HG03457 (cell line): ENCODE measurements at regions not wholly inside any gene's neighbourhood (a gene's known extent, or its start where the extent isn't known, plus 50 kb on each side); places are given as distances from the start of the nearest gene placed in this dataset.

Experiments
- ATAC-seq: cut with Tn5 transposase; IDR thresholded peaks from one replicate; pipeline ENCODE4 v1.9.1; 2021; ENCODE audit warnings: moderate number of reproducible peaks; ENCODE audit not compliant: unreplicated experiment

DNA sequence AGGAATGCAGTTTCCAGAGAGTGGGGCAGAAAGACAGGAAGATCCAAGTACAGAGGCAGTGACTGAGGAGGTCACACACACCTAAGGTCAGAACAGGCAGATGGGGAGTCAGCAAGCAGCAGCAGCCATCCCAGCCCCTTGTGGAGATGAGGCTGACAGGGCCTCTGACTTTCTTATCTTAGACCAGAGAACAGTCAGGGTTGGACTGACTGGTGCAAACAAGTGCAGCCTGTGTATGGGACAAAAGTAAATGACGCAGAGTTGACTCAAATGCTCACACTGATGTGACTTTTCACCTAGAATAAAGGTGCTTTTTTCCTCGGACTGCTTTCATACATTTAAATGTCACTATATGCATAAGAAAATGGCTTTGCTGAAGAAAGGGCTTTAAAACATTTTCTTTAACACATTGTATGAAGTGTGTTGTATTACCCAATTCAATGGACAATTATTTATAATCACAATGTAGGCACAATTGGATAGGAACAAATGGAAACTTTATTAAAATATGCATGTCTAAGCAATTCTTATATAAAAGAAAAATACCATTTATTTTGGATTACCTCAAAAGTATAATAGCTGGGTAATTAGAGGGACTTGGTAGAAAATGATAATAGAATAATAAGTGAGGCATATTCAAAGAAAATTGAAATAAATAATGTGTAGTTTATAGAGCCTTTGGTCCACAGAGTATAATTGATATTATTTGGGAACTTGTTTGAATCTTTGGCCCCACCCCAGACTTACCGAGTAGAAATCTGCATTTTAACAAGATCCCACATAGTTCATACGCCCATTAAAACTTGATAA lies 1321.5 kb upstream of the CELF4 start:
- no peak for ATAC-seq

DNA sequence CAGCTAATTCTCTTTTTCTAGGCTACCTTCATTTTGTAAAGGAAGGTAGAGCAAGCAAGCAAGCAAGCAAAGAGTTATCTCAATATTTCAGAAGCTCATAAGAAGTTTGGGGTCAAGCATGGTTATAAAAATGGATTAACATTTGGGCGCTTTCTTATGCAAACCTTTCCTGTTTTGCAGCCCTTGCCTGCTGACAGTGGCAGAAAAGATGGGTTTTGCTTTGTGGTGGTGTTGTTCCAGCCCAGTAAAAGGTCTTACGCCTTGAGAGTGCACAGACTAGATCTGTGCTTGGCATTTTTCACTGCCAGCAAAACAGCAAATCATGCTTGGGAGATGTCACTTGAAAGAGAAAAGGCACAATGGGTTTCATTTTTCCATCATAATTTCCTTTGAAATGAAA lies 1320.6 kb upstream of the CELF4 start:
- ATAC-seq = no peak

DNA sequence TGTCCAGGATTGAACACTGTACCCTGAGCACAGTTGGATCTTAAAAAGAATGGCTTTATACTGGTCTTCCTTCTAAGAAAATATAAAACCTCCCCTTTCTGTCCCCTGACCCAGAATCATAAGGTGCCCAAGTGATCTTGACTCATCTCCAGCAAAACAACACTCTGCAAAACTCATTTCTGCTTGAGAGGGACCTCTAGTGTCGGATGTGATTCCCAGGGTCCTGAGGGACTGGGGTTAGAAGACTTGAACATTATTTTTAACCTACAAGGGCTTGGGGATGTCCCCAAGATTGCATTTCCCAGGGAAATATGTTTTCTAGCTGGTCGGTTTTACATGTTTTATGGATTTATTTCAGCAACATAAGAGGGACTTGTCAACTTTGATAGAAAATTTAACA lies 1318.5 kb upstream of the CELF4 start:
- no peak for ATAC-seq

DNA sequence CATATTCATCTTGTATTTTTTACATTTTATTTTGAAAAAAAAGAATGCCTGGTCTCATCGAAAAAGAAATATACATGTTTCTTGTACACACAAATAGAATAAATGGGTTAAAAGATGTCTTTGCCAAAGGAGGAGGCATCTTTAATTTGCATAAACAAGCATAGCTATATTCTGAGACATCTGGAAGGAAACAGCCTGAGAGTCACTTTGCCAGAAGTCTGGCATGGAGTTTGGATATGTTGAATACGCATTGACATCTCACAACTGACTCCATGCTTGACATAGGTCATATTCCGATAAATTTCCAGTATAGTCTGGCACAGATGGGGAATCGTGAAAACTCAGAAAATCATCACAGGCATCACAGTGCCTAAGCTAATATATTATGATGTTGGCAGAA lies 1317.5 kb upstream of the CELF4 start:
- ATAC-seq = no peak

DNA sequence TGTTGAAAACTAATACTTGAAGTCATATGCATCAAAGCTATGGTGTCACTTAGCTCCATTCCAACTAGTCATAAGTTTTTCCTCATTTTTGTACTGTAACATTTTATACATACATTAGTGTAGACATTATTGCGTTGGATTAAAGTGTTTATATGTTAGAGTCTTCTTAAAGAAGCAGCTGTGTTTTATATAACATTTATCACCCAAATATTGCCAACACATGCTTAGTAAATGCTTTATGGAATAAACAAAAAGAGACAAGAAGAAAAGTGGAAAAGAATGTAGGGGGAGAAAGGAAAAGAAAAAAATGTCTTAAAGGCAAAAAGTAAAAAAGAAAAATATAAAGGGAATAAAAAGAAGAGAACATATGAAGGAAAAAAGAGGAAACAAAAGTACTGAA lies 1314.3 kb upstream of the CELF4 start:
- ATAC-seq = no peak

DNA sequence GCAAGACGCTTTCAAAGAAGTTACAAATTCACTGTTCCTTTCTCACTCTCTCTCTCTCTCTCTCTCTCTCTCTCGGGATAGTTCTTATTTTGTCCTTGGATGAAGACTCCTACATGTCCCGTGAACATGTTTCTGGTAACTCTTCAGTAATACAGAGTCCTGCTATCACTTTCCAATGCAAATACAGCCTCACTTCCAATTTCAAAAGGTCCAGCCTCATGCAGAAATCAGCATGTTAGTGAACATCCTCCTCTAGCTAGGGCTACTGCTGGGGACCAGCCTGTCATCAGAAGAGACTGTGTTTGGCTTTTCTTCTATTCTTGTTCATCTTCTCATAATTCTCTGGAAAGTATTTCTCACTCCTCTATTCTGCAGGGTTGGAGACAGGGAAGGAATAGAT lies 1306.7 kb upstream of the CELF4 start:
- no peak for ATAC-seq

DNA sequence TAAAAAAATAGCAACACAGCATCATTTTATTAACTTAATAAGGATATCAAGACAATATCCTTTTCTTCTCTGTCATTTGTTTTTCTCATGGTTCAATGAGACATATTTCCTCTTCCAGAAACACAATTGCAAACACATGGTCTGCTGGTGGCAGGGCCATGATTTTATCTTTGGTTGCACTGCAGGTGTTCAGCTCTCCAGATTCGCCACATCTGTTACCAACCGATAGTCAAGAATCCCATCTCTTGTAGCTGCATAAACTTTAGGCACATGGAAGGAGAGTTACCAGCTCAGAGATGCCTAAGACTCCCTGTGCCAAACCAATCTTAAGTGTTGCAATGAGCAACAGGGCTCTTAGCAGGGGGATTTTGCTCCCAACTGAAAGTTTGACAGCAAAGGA lies 1303.2 kb upstream of the CELF4 start:
- no peak for ATAC-seq

DNA sequence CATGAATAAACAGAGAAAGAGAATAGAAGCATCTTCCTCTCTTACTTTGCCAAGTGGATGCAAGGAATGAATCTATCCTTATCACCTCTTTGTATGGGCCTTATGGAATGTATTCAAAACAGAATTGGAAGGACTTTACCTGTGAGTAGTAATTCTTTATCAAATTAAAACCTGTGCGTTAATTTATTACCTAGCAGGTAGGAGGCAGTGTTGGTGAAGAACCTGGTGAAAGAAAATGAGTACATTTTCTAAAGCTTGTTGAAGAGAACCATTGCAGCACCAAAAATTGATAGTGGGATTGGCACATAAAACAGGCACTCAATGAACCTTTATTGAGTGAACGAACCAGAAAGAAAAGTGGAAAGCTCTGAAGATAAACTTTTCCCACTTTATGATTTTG lies 1302.1 kb upstream of the CELF4 start:
- no peak for ATAC-seq

DNA sequence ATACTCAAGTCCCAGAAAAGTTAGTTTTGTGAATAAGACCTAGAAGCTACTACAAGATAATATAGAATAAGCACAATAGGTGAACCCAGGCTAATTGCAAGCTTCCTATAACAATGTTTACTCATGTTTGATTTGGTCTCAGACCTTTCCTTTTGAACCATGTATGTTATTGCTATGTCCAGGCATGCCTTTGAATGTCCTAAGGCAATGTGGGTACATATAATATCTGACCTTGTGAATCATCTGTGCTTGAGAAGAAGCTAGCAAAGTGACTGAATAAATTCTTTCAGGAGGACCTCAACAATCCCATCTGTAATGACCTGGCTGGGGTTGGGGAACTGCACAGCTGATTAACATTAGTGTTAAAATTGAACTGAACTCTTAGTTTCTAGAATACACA lies 1285.9 kb upstream of the CELF4 start:
- ATAC-seq = no peak

DNA sequence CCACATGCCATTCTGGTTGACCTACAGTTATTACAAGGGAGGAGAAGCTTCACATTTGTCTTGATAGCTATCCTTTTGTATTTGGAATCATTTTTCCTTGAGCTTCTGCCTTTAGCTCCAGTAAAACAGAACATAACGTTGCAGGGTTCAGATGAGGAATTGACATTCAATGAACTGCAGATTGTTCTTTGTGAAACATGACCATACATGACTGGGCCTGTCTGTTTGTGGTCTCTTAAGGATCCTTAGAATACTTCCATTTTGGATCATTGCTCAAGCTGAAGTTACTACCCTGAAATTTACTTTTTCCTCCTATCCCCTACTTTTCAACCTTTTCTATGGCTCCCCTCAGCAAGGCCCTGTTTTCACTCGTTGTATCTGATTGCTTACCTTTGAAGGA lies 1281.7 kb upstream of the CELF4 start:
- no peak for ATAC-seq

DNA sequence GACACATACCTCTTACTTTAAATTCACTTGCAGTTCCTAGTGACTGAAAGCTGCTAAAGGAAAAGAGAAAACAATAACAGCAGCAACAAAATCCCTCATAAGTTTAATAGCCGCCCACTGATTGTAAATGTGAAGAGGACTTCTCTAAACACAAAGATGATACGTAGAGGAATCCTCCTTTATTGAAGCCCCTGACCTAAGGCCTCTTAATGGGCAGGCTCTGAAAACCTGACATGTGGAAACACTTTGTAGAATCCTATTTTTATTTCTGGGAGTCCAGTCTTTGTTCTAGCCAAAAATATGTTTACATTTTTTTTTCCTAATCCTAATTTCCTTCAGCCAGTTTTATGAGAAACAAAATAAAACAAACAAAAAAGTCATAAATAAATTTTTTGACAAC lies 1277.7 kb upstream of the CELF4 start:
- no peak for ATAC-seq

DNA sequence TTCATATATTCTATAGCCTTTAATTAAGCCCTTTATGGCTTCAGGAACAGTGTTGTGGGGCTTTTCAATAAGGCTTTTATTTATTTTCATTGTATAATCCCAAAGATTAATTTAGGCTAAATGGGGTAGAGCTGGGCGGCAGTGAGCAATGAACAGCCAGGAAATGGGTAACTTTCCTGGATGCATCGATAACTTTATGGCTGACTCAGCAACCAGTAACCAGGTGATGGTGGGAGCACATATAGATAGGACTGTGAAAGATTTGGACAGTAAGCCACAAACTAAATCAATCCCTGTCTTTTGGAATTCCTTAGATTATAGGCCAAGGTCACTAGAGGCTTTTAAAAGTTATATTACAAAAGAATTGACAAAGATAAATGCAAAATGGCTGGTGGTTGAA lies 1260.6 kb upstream of the CELF4 start:
- ATAC-seq = no peak

DNA sequence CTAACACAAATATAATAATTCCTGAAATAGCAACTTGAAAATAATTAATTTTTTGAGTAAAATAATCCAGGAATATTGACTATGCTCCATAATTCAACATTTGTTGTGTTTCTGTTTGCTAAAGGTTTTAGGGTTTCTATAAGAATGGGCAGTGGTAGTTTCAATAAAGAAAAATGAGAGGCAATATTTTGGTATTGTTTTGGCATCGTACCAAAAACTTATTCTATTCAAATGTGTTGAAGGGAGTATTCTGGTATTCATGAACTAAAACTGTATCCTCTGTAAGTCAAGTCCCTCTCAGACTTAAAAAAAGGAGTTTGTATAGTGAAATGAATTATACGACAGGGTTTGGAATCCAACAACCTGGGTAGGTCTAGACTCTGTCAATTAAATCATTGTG lies 1245.6 kb upstream of the CELF4 start:
- ATAC-seq = no peak

DNA sequence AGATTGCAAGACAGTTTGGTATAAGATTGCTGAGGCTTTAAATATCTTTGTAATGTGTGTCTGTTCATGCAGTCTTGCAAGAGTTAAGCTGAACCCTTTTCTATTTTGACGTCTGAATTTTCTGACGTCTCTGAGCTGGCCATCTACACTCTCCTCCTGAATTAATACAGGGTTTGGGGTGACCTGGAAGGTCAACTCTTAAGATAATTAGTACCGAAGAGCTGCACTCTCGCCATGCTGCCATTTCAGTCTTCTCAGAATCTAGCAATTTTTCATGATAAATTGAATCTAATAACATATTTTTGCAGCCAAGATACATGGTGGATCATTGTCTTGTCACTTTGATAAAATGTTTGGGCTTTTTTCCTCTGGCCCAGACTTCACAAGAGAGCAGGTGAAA lies 1245.2 kb upstream of the CELF4 start:
- ATAC-seq = no peak

DNA sequence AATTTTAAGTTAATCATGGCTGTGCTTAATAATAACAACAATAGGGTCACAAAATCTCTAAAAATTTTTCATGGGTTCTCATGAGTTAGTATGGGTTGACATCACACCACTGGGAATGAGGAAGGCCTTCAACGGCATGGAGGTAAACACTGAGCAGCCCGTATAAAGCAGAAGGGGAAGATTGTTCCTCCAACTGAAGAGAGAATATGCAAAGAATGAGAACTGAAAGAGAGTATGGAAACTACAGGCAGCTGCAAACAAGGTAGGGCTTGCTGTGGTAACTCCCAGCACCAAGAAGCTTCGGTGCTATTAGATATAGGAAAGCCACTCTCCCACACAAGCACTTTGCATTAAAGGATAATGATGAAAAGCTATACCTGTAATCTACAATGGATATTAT lies 1242.3 kb upstream of the CELF4 start:
- no peak for ATAC-seq

DNA sequence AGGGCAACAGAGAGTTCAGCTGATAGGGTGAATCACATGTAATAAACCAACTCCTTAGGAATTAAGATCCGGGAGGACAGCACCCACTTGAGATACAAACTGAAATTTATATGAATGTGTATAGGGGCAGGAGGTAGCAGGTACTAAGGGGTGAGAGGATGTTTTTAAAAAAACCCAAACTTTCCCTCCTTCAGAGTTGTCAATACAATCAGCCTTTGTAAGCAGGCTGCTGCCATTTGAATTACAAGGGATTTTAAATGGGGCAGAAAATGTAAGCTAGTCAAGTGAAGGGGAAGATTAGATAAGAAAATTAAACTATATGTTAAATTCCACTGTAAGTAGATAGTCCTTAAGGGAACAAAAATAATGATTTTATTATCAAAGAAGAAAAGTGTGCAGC lies 1239.7 kb upstream of the CELF4 start:
- ATAC-seq = no peak

DNA sequence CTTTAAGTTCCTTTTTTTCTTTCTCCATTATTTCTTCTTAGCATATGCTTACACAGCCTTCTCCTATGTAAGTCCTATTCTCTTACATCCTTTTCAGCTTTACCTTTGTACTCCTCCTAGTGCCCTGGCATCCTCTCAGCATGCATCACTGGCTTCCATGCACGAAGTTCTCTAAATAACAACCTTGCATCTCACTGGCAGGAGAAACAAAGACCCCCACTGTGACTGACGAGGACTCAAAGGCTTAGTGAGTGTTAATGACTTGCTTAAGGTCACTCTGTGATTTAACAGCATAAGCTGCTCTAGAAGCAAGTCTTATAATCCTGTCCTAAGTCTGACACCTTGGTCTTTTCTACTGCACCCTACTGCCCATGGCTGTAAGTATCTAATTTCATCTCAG lies 1236.0 kb upstream of the CELF4 start:
- no peak for ATAC-seq

DNA sequence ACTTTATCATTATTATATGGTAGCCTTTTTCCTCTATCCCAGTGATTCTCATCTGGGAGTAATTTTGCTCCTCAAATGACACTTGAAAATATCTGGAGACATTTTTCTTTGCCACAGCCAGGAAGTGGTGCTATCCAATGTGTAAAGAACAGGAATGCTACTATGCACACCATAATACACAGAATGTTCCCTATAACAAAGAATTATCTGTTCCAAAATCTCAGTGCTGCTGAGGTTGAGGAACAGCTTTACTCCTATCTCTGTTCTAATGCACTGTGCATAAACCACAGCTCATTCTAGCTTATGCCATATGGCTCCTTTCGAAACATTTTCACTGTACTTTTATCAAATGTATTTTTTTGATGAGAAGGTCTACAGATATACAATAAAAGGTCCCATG lies 1231.2 kb upstream of the CELF4 start:
- ATAC-seq = no peak

DNA sequence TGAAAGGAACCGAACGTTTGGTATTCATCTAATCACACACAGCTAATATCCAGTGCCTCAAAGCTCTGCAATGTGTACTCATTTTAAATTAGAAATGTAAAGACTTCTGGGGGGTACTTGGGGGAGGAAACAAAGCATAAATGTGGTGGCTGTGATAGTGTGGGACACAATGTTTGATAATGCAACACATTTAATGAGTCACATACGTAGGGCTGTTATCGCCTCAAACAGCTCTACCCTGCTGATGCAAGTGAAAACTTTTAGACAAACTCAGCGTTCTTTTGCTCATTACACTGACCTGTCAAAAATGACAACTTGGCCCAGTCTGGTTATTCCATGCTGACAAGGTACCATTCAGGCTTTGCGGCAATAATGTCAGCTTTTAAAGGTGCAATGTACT lies 1227.1 kb upstream of the CELF4 start:
- no peak for ATAC-seq

DNA sequence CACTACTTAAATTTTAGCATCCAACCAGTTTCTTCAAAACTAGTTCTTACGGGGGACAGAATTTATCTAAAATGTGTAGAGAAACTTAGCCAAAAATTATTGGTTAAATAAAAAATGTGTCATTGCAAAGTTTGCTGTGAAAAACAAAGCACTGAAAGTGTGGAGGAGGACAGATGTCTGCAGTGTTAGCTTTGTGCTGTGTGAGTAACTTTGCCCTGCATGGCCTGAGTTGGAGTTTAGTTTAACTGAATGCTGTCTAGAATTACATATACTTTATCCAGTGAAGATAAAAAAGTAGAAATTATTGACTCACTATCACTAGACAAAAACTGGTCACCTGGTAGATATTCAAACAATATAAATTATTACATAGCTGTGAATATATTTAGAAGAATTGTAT lies 1225.2 kb upstream of the CELF4 start:
- no peak for ATAC-seq

DNA sequence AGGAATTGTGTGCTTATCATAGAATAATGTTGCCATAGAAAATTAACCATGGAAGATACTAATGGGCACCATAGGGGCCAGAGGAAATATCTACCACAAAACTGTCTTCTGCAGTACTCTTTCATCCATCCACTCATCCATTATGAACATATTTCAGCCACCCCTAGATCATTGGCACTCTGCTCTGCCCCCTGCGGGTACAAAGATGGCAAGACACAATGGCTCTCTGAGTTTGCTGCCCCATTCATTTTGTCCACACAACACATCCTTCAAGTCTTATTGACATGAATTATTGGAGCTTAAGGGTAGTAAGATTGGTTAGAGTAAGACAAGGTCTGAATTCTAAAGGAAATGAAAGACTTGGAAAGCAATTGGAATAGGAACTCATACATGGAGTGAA lies 1224.7 kb upstream of the CELF4 start:
- ATAC-seq = no peak

DNA sequence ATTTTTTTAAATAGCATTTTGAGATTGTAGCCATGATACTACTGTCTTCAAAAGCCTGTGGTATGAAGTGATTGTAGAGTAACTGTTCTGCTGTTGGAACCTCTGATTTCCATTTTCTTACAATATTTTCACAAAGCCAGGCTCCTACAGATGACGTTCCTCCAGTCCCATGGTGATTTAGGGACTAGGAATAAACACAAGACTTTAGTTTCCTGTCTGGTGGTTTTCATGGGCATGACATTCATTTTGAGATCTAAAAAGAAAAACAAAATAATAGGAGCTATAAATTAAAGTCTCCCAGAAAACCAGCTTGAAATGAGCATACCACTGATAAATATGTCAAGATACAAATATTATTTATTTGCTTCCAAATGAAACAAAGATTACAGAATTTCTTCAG lies 1223.5 kb upstream of the CELF4 start:
- ATAC-seq = no peak

DNA sequence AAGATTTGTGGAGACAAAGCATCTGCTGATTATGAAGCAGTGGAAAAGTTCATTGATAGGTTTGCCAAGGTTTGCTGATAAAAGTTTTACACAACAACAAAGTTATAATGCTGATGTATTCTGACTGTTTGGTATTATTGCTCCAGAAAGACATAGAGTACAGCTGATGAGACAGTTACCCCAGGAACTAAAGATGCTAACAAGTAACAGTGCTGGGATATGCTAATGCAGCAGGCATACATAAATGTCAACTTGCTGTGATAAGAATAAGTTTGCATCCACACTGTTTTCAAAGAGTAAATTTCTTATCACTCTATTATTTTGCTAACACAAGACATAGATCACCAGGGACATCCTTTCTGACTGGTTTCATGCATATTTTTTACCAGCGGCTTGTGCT lies 1221.3 kb upstream of the CELF4 start:
- ATAC-seq = no peak
